ENCODE measurements at regions not wholly inside any gene's neighbourhood (a gene's known extent, or its start where the extent isn't known, plus 50 kb on each side); places are given as distances from the start of the nearest gene placed in this dataset.

- TF ChIP-seq POLR2A (IDR thresholded peaks at IDR 0.05; ENCODE audit: low read length) (no peak), GATA1 (IDR thresholded peaks at IDR 0.05; ENCODE audit: low read depth, low read length) (no peak)
- DNase-seq = no peak
Measured at GRCh38 chr11:32161293-32161692, 70.4 kb downstream of the RCN1 start.

- TF ChIP-seq GATA1 (IDR thresholded peaks at IDR 0.05; ENCODE audit: low read depth, low read length) (no peak), POLR2A (IDR thresholded peaks at IDR 0.05; ENCODE audit: low read length) (no peak)
- DNase-seq = no peak
Measured at GRCh38 chr11:32162351-32162750, 71.5 kb downstream of the RCN1 start.

GRCh38 chr11:32162906-32163305 is 72.0 kb downstream of the RCN1 start:
- TF ChIP-seq GATA1 (IDR thresholded peaks at IDR 0.05; ENCODE audit: low read depth, low read length) = no peak
- TF ChIP-seq POLR2A (IDR thresholded peaks at IDR 0.05; ENCODE audit: low read length) = no peak

GRCh38 chr11:32163557-32163956 is 72.7 kb downstream of the RCN1 start:
- no peak for TF ChIP-seq GATA1 (IDR thresholded peaks at IDR 0.05; ENCODE audit: low read depth, low read length)
- TF ChIP-seq POLR2A (IDR thresholded peaks at IDR 0.05; ENCODE audit: low read length) = no peak
- no peak for DNase-seq

More at GRCh38 chr11:32162906-32163305, 72.0 kb downstream of the RCN1 start:
- DNase-seq = no peak

GRCh38 chr11:32164836-32165235 is 74.0 kb downstream of the RCN1 start:
- TF ChIP-seq GATA1 (IDR thresholded peaks at IDR 0.05; ENCODE audit: low read depth, low read length) (no peak), POLR2A (IDR thresholded peaks at IDR 0.05; ENCODE audit: low read length) (no peak)
- no peak for DNase-seq

GRCh38 chr11:32168924-32169323 is 78.0 kb downstream of the RCN1 start:
- no peak for DNase-seq
- no peak for TF ChIP-seq GATA1 (IDR thresholded peaks at IDR 0.05; ENCODE audit: low read depth, low read length)
- TF ChIP-seq POLR2A (IDR thresholded peaks at IDR 0.05; ENCODE audit: low read length) = no peak

GRCh38 chr11:32171445-32171844 is 80.6 kb downstream of the RCN1 start:
- DNase-seq = no peak
- no peak for TF ChIP-seq GATA1 (IDR thresholded peaks at IDR 0.05; ENCODE audit: low read depth, low read length)

- TF ChIP-seq GATA1 (IDR thresholded peaks at IDR 0.05; ENCODE audit: low read depth, low read length) = no peak
- no peak for TF ChIP-seq POLR2A (IDR thresholded peaks at IDR 0.05; ENCODE audit: low read length)
- no peak for DNase-seq
Measured at GRCh38 chr11:32172041-32172847, 81.4 kb downstream of the RCN1 start.

- DNase-seq = peak; percentile 4 to 17
- TF ChIP-seq GATA1 (IDR thresholded peaks at IDR 0.05; ENCODE audit: low read depth, low read length) = no peak
- no peak for TF ChIP-seq POLR2A (IDR thresholded peaks at IDR 0.05; ENCODE audit: low read length)
Measured at GRCh38 chr11:32172848-32173834, 82.3 kb downstream of the RCN1 start.

GRCh38 chr11:32173977-32174376 is 83.1 kb downstream of the RCN1 start:
- TF ChIP-seq POLR2A (IDR thresholded peaks at IDR 0.05; ENCODE audit: low read length) (no peak), GATA1 (IDR thresholded peaks at IDR 0.05; ENCODE audit: low read depth, low read length) (no peak)

GRCh38 chr11:32176223-32176934 is 85.5 kb downstream of the RCN1 start:
- no peak for TF ChIP-seq POLR2A (IDR thresholded peaks at IDR 0.05; ENCODE audit: low read length)
- no peak for TF ChIP-seq GATA1 (IDR thresholded peaks at IDR 0.05; ENCODE audit: low read depth, low read length)
- peak; percentile 83 to 91 for DNase-seq

More at GRCh38 chr11:32173977-32174376, 83.1 kb downstream of the RCN1 start:
- DNase-seq = no peak

GRCh38 chr11:32178692-32179091 is 87.8 kb downstream of the RCN1 start:
- TF ChIP-seq GATA1 (IDR thresholded peaks at IDR 0.05; ENCODE audit: low read depth, low read length) = no peak
- no peak for TF ChIP-seq POLR2A (IDR thresholded peaks at IDR 0.05; ENCODE audit: low read length)
- no peak for DNase-seq

GRCh38 chr11:32183512-32183911 is 92.6 kb downstream of the RCN1 start:
- TF ChIP-seq GATA1 (IDR thresholded peaks at IDR 0.05; ENCODE audit: low read depth, low read length) = no peak
- no peak for TF ChIP-seq POLR2A (IDR thresholded peaks at IDR 0.05; ENCODE audit: low read length)
- DNase-seq = no peak

All from erythroblast (primary cell).